ENCODE measurements at regions not wholly inside any gene's neighbourhood (a gene's known extent, or its start where the extent isn't known, plus 50 kb on each side); places are given as distances from the start of the nearest gene placed in this dataset.

GRCh38 chr13:73166204-73166603, 107.4 kb downstream of the KLF5 start:
- TF ChIP-seq CTCF (conservative IDR thresholded peaks at IDR 0.05; ENCODE audit: low read depth, low read length), result no peak
- TF ChIP-seq EZH2 (IDR thresholded peaks at IDR 0.05; ENCODE audit: low read length, unreplicated experiment), result no peak
- TF ChIP-seq EZH2phosphoT487 (IDR thresholded peaks at IDR 0.05; ENCODE audit: borderline replicate concordance, low read length), result no peak

Measured in PC-3 (cell line).